Stimulated activated memory B cell treated with anti-CD40 and anti-IgM and Interleukin-4, amounts not matched to agents 10 μg/mL and 1 μg/mL and 100 μg/mL, for 72 hours (primary cell): ENCODE measurements at regions not wholly inside any gene's neighbourhood (a gene's known extent, or its start where the extent isn't known, plus 50 kb on each side); places are given as distances from the start of the nearest gene placed in this dataset.

ENCODE experiments used
- ATAC-seq: fragments of 150-1000 bp; cut with Tn5 transposase; 2 replicates; pipeline ENCODE4 v1.10.0; 2021
- H3K27ac Mint-ChIP-seq: one replicate; pipeline ENCODE4 v1.8.0; 2022; ENCODE audit warnings: mild to moderate bottlenecking, mixed read lengths
- H3K27me3 Mint-ChIP-seq: one replicate; pipeline ENCODE4 v1.8.0; 2022; ENCODE audit warnings: mixed read lengths
- H3K36me3 Mint-ChIP-seq: one replicate; pipeline ENCODE4 v1.8.0; 2022; ENCODE audit warnings: mixed read lengths
- H3K4me1 Mint-ChIP-seq: one replicate; pipeline ENCODE4 v1.8.0; 2022; ENCODE audit warnings: mixed read lengths
- H3K4me3 Mint-ChIP-seq: one replicate; pipeline ENCODE4 v1.8.0; 2022; ENCODE audit warnings: mild to moderate bottlenecking, moderate library complexity, mixed read lengths
- H3K9me3 Mint-ChIP-seq: one replicate; pipeline ENCODE4 v1.8.0; 2022; ENCODE audit warnings: mixed read lengths

DNA sequence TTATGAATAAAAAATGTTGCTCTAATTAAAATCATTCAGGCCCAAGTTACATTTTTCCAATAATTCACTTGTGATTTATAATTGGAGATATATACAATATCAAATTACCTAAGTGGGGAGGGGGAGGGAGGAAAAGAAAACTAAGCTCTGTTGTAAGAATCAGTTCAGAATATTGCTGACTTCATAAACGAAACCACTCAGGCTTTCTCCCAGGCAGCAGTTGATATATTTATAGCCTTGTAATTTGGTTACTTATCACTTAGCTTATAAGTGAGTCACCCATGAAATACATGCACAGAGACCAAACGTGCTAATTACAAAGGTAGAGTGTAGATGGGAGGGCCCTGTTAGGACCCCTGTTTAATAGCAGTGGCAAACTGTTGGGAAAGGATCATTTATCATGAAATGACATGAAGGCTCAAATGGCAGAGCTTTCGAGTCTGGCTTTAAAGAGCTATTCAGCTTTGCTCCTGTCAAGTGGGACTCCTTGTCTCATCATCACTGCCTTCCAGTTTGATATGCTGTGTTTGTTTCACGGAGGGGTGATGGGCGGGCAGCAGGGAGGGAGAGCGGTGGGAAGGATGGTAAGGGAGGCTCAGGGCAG lies 105.6 kb upstream of the PGRMC2 start:
- Mint-ChIP-seq H3K9me3 (peaks cover 3% of the 10 kb centered on the region), H3K4me1 (no peaks in the 10 kb centered on the region), H3K27me3 (no peaks in the 10 kb centered on the region), H3K27ac (no peak overlapping the region), H3K4me3 (no peak overlapping the region), H3K36me3 (no peaks in the 10 kb centered on the region)
- no peak for ATAC-seq

DNA sequence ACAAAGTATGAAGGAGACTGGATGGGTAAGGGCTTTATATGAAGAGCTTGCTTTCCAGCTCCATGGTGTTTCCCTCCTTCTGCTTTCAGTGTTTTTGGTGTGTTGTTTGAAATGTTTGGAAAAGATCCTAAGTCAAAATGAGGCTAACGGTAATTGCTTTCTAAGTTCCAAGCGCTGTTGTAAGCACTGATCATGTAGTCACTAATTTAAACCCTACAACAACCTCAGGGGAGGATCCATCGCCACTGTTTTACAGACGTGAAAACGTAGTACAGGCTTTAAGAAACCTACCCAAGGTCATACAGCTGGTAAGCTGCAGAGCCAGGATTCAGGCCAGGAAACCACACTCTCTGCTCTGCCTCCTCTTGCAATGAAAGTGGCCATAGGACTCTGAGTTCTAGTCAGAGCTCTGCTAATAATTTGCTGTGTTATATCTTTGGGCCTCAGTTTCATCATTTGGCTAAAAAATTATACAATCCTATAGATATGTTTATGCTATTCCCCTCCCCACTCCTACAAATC lies 102.9 kb upstream of the PGRMC2 start:
- ATAC-seq, result no peak
- H3K4me3 Mint-ChIP-seq, result no peak overlapping the region
- H3K9me3 Mint-ChIP-seq, result no peaks in the 10 kb centered on the region
- no peaks in the 10 kb centered on the region for H3K4me1 Mint-ChIP-seq
- no peak overlapping the region for H3K27ac Mint-ChIP-seq
- H3K36me3 Mint-ChIP-seq, result no peaks in the 10 kb centered on the region
- no peaks in the 10 kb centered on the region for H3K27me3 Mint-ChIP-seq

DNA sequence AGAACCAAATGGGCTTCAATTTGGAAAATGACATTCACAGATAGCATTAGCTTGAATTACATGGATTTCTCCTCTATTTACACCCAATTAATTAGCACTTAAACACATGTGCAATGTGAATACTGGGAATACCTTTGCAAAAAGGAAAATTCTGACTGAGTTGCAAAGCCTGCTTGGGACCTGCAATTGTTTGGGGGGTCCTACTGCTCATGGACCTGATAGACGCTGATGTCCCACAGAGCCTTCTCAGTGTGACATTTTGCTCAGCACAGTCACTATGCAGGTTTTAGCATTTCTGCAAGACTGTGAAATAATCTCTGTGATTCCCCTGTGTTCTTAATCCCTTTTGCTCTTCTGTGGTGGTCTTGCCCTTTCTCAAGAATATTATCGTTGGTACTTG lies 101.2 kb upstream of the PGRMC2 start:
- no peaks in the 10 kb centered on the region for H3K36me3 Mint-ChIP-seq
- H3K4me3 Mint-ChIP-seq, result no peak overlapping the region
- H3K4me1 Mint-ChIP-seq, result no peaks in the 10 kb centered on the region
- ATAC-seq, result no peak
- H3K27me3 Mint-ChIP-seq, result no peaks in the 10 kb centered on the region
- no peaks in the 10 kb centered on the region for H3K9me3 Mint-ChIP-seq
- no peak overlapping the region for H3K27ac Mint-ChIP-seq

DNA sequence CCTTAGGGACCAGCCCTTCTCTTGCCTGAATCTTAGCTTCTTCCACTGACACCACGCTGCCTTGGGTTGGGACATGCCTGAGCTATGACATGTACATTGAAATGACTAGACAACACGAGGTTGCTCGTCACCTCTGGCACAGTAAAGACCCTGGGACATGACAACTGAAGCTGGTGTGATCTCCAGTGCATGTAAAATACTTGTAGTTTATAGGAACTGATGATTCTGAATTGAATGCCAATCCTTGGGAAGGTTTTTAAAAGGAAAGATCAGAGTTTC lies 100.7 kb upstream of the PGRMC2 start:
- Mint-ChIP-seq H3K4me1 (no peaks in the 10 kb centered on the region), H3K4me3 (no peak overlapping the region), H3K27me3 (no peaks in the 10 kb centered on the region), H3K9me3 (no peaks in the 10 kb centered on the region), H3K36me3 (no peaks in the 10 kb centered on the region), H3K27ac (no peak overlapping the region)
- ATAC-seq, result no peak

DNA sequence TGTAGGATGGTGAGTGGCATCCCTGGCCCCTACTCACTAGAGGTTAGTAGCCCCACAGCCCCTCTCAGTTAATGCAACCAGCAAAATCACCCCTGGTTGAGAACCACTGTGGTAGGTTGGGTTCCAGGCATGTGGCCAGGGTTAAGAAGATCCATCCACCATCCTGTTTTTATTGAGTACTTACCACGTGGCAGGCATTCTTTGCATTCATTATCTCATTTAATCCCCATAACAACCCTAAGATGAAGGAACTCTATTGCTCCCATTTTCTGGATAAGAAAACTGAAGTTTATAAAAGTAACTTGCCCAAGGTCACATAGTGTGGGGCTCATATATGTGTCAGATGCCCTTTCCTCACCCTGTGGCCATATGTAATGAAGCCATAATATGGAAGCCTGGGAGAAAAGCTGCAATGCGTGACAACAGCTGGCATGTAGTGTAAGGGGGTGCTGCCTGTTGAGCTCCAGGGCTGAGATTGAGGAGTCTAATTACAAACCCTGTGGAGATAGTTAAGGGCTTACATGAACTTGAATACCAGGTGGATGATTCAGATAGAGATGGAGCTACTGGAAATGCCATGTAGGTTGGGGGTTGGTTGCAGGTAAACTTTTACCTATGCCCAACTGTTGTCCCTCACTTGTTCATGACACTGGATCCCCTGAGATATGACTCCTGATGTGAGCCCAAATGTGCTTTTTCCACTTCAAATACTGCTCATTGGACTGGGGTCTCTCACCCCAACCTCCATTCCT lies 100.2 kb upstream of the PGRMC2 start:
- Mint-ChIP-seq H3K4me1 (no peaks in the 10 kb centered on the region), H3K9me3 (no peaks in the 10 kb centered on the region), H3K27ac (no peak overlapping the region), H3K4me3 (no peak overlapping the region), H3K27me3 (no peaks in the 10 kb centered on the region), H3K36me3 (no peaks in the 10 kb centered on the region)
- ATAC-seq, result no peak

DNA sequence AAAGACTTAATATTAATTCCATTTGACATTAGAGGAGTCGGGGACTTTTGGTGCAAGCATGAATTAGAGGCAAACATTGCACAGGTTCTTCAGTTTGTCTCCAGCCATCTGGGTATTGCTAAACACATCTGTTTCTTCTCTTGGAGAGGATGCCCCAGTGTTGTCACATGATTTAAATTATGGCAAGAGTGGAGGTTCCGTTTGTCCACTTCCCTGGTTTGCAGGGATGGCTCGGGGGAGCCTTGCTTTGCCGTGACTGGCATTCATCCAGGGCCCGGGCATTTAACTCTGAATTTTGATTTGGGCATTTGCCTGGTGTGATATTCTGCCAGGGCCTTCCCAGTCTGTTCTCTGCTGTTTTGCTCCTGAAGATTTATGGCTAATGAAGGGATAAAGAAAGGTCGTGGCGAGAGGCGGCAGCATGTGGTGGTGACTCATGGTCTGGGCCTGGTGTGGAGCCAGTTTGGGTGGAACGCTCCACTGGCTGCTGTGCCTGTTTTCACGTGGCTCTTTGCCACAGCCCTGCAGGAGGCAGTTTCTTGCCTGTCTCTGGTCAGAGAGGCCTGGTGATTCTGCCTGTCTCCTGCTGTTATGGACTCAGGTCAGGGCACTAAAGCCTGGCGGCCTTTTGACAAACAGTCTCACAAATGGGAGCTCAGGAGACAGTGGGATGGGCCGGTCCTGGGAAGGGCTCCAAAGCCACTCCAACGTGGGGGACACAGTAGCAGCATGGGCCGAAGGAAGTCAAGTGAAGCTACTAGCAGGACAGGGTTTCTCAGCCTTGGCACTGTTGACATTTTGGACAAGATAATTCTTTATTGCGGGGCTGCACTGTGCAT lies 99.4 kb upstream of the PGRMC2 start:
- ATAC-seq, result no peak
- Mint-ChIP-seq H3K4me1 (no peaks in the 10 kb centered on the region), H3K4me3 (no peak overlapping the region), H3K36me3 (no peaks in the 10 kb centered on the region), H3K9me3 (no peaks in the 10 kb centered on the region), H3K27me3 (no peaks in the 10 kb centered on the region), H3K27ac (no peak overlapping the region)

DNA sequence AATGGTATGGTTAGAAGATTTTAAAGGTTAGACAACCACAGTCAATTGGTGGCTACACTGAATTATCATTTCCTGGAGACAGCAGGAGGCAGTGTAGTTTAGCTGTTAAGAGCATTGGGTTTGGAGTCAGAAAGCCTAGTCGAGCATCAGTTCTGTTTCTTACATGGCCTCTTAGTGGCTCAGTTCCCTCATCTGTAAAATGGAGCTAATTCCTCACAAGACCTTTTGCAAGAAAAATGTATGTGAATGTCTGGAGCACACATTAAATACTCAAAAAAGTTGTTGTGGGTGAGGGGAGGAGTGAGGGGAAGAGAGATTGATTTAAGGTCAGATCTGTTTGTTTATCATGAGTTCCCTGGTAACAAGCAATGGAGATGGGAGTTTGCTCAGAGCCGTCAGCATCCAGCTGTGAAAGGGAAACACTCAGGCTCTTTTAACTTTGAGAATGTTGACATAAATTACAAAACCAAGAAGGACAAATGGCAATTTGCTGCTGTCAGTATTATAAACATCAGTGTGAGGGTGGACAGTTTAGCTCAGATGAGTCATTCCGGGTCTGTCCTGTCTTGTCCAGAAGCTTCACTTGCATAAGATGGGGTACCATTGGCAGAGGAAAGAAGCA lies 98.2 kb upstream of the PGRMC2 start:
- Mint-ChIP-seq H3K4me1 (no peaks in the 10 kb centered on the region), H3K9me3 (no peaks in the 10 kb centered on the region), H3K36me3 (no peaks in the 10 kb centered on the region), H3K4me3 (no peak overlapping the region), H3K27ac (no peak overlapping the region), H3K27me3 (no peaks in the 10 kb centered on the region)
- peak; percentile 17 for ATAC-seq

DNA sequence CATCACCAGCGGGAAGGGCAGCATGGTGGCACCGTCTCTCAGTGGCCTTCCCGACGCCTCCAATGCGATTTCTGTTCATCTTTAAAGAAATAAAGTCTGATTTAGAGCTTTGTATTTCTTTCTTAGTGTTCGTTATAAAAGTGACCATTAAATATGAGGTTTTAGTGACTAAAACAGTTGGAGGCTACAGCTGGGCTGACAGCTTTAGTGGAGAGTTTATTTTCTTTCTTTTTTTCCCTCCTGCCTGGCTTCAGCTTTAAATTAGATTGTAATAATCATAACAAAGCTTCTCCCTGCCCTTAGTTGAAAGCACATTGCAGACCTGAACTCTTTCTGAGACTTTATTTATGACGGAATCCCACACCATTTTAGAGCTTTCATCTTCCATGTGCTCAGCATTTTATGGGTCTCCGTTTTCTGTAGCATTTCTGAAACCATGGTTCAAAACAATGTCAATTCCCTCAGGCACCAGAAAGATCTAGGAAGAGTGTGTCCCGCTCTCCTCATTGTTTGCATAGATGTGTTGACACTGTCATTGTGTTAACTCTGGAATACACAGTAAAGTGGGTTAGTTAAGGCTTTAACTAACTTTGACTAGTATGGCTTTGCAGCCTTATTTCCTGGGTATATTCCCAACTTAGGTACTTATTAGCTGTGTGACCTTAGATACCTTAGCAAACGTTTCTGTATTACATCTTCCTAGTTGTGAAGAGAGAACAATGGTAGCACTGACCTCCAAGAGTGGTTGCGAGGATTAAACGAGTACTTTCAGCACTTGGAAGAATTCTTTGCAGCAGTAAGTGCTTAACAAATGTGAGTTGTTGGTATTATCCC lies 97.4 kb upstream of the PGRMC2 start:
- Mint-ChIP-seq H3K4me3 (no peak overlapping the region), H3K27me3 (no peaks in the 10 kb centered on the region), H3K4me1 (no peaks in the 10 kb centered on the region), H3K27ac (no peak overlapping the region), H3K36me3 (no peaks in the 10 kb centered on the region), H3K9me3 (no peaks in the 10 kb centered on the region)
- no peak for ATAC-seq

DNA sequence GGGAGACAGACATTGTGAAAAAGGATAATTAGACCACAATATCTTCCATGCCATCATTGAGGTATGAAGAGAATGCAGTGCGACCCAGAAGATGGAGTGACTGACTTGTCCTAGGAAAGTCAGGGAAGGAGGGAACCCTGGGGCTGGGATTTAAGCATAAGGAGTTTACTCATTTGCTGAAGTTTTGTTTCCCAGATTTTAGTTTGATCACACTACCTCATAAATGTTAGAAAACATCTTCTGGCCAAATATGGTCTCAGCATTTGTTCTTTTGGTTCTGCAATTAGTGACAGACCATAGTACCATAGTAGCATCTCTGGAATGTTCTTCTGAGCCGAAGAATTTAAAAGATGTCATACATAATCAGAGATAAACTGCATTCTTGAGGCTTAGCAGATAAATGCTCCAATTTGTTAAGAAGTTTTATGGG lies 96.5 kb upstream of the PGRMC2 start:
- no peaks in the 10 kb centered on the region for H3K36me3 Mint-ChIP-seq
- ATAC-seq, result no peak
- H3K27me3 Mint-ChIP-seq, result no peaks in the 10 kb centered on the region
- H3K27ac Mint-ChIP-seq, result no peak overlapping the region
- H3K4me3 Mint-ChIP-seq, result no peak overlapping the region
- H3K4me1 Mint-ChIP-seq, result no peaks in the 10 kb centered on the region
- H3K9me3 Mint-ChIP-seq, result no peaks in the 10 kb centered on the region

DNA sequence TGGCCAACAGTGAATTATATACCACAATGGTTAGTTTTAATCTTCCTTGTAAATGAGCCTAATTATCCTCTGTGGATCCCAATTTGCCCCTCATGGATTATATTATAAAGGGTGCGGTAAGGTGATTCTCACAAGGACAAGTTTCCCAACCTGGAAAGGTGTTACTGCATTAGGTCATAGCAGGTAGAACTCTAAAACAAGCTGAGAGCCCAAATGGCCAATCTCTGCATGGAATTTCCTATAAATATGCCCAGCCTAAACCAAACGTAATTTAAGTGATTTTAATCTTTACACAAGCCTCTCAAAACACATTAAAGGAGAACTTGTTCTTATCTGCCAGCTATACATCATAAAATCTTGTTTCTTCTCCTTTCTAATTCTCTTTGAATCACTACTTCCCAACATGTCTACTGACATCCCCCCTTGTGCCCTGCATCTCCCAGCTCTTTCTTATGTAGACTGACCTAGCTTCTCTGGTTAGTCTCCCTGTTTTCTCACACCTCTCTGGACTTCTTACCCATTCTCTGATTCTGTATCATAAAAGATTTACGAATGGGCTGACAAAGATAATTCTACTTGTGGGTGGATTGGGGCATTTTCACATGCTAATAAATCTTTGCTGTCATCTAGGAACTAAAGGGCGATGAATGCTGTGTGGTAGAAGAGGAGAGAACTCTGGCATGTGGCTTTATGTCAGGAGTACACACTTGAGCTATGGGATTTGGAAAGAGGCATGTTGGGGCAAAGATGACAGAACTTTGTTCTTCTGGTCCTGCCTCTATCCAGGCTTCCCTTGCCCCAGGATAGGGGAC lies 94.3 kb upstream of the PGRMC2 start:
- Mint-ChIP-seq H3K27me3 (no peaks in the 10 kb centered on the region), H3K9me3 (peaks cover 10% of the 10 kb centered on the region), H3K4me1 (no peaks in the 10 kb centered on the region), H3K36me3 (peaks cover 8% of the 10 kb centered on the region), H3K4me3 (no peak overlapping the region), H3K27ac (no peak overlapping the region)
- ATAC-seq, result no peak

DNA sequence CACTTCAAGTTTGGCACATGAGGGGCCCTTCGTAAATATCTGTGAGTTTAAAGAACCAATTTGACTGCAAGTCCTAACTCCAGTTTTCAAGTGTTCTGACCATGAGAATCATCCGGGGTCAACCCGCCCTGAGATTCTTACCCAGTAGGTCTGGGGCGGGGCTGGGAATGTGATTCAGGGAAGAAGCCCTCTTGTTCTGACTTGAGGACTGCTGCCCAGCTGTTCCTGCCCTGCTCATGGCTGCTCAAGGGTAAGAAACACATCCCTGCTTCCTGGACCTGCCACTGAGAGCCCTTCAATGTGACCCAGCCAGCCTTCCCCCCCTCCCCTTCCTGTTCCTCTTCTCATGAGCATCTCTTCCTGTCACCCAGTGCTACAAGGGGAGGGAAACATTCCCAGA lies 92.7 kb upstream of the PGRMC2 start:
- Mint-ChIP-seq H3K27ac (no peak overlapping the region), H3K4me1 (no peaks in the 10 kb centered on the region)
- ATAC-seq, result no peak

DNA sequence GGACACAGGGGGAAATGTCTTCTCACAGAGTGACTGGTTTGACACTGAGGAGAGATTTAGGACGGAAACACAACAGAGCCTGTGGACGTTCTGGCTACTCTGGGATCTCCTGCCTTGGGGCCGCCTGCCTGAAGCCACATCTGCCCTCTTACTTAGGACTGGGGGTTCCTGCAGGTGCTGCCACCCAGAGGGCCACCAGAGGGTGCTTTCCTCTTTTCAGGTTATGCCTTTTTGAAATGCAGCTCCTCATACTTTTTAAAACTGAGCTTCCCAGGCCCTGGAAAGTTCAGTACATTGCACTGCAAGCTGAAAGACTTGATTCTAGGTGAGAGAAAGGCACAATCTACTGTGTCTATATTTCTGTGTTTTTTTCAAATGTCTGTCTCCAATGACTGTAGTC lies 92.2 kb upstream of the PGRMC2 start:
- peaks cover 14% of the 10 kb centered on the region for H3K36me3 Mint-ChIP-seq
- H3K27me3 Mint-ChIP-seq, result no peaks in the 10 kb centered on the region
- H3K9me3 Mint-ChIP-seq, result peaks cover 16% of the 10 kb centered on the region
- ATAC-seq, result no peak
- H3K4me3 Mint-ChIP-seq, result no peak overlapping the region
- no peaks in the 10 kb centered on the region for H3K4me1 Mint-ChIP-seq
- no peak overlapping the region for H3K27ac Mint-ChIP-seq

More for the DNA sequence above, 92.7 kb upstream of the PGRMC2 start:
- H3K4me3 Mint-ChIP-seq, result no peak overlapping the region
- H3K27me3 Mint-ChIP-seq, result no peaks in the 10 kb centered on the region
- peaks cover 16% of the 10 kb centered on the region for H3K9me3 Mint-ChIP-seq
- peaks cover 14% of the 10 kb centered on the region for H3K36me3 Mint-ChIP-seq

DNA sequence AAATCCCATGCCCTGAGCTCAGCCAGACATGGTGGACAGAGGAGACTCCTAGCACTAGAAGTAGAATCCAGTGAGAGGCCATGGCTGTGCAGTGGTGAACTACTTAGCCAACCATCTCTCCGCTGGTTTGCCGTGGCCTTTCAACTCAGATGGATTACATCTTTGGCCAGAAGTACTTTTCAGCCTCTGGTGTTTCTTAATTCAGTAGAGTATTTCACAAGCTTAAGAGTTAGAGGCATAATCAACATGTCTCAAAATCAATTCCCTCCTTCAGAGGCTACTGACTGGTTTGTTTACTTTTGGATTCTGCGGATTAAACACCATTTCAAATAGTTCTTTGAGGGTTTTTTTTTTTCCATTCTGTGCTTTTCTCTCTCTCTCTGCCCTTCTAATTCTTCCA lies 91.1 kb upstream of the PGRMC2 start:
- H3K36me3 Mint-ChIP-seq, result peaks cover 14% of the 10 kb centered on the region
- no peak for ATAC-seq
- no peaks in the 10 kb centered on the region for H3K27me3 Mint-ChIP-seq
- H3K4me3 Mint-ChIP-seq, result no peak overlapping the region
- no peak overlapping the region for H3K27ac Mint-ChIP-seq
- H3K4me1 Mint-ChIP-seq, result no peaks in the 10 kb centered on the region
- peaks cover 16% of the 10 kb centered on the region for H3K9me3 Mint-ChIP-seq

DNA sequence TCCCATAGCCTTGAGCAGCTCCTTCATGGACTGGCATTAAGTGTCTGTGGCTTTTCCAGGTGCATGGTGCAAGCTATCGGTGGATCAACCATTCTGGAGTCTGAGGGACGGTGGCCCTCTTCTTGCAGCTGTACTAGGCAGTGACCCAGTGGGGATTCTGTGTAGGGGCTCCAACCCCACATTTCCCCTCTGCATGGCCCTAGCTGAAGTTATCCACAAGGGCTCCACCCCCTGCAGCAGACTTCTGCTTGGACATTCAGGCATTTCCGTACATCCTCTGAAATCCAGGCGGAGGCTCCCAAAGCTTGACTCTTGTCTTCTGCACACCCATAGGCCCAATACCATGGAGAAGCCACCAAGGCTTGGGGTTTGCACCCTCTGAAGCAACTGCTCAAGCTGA lies 89.3 kb upstream of the PGRMC2 start:
- no peak overlapping the region for H3K27ac Mint-ChIP-seq
- peaks cover 14% of the 10 kb centered on the region for H3K36me3 Mint-ChIP-seq
- no peak for ATAC-seq
- no peaks in the 10 kb centered on the region for H3K4me1 Mint-ChIP-seq
- no peaks in the 10 kb centered on the region for H3K27me3 Mint-ChIP-seq
- H3K9me3 Mint-ChIP-seq, result peaks cover 16% of the 10 kb centered on the region
- no peak overlapping the region for H3K4me3 Mint-ChIP-seq
